Neural progenitor cell (in vitro differentiated cells): ENCODE measurements at regions not wholly inside any gene's neighbourhood (a gene's known extent, or its start where the extent isn't known, plus 50 kb on each side); places are given as distances from the start of the nearest gene placed in this dataset.
"Not testable (repeated sequence)": the region's sequence is repeated elsewhere in the genome, so short reads cannot be mapped to it uniquely, and the experiment has no call there.

Experiments used
- EZH2 ChIP-seq: fragments of 200-600 bp; sonication (generic); IDR thresholded peaks from 2 replicates; pipeline ENCODE4 v1.6.1; 2017; ENCODE audit warnings: antibody characterized with exemption, mild to moderate bottlenecking, moderate library complexity
- TF ChIP-seq, protein P1 (sequence below): fragments of 200-600 bp; sonication (generic); IDR thresholded peaks from 2 replicates; pipeline ENCODE4 v1.5.1; 2017; ENCODE audit warnings: antibody characterized with exemption, mild to moderate bottlenecking

DNA sequence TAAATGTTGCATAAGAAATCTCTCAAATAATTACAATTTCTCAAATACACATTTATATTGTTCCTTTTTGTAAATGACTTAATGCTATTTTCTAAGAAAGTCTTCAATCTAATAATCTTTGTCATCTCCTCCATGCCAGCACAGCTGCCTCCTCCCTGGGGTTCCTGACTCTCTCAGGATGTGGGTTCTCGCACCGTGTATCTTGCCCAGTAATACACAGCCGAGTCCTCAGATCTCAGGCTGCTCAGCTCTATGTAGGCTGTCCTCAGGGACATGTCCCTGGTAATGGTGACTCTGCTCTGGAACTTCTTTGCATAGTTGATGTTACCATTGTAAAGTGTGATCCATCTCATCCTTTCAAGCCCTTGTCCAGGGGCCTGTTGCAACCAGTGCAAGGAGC is 1223.7 kb downstream of the TMEM121 start:
- TF ChIP-seq, protein P1, sequence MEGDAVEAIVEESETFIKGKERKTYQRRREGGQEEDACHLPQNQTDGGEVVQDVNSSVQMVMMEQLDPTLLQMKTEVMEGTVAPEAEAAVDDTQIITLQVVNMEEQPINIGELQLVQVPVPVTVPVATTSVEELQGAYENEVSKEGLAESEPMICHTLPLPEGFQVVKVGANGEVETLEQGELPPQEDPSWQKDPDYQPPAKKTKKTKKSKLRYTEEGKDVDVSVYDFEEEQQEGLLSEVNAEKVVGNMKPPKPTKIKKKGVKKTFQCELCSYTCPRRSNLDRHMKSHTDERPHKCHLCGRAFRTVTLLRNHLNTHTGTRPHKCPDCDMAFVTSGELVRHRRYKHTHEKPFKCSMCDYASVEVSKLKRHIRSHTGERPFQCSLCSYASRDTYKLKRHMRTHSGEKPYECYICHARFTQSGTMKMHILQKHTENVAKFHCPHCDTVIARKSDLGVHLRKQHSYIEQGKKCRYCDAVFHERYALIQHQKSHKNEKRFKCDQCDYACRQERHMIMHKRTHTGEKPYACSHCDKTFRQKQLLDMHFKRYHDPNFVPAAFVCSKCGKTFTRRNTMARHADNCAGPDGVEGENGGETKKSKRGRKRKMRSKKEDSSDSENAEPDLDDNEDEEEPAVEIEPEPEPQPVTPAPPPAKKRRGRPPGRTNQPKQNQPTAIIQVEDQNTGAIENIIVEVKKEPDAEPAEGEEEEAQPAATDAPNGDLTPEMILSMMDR: not testable (repeated sequence)
- not testable (repeated sequence) for TF ChIP-seq EZH2
